ENCODE measurements at regions not wholly inside any gene's neighbourhood (a gene's known extent, or its start where the extent isn't known, plus 50 kb on each side); places are given as distances from the start of the nearest gene placed in this dataset.
"Not testable (repeated sequence)": the region's sequence is repeated elsewhere in the genome, so short reads cannot be mapped to it uniquely, and the experiment has no call there.

- DNase-seq (ENCODE audit: low read depth): no peak
- H3K4me3 ChIP-seq (ENCODE audit: low read depth, low read length): no peak overlapping the region
Measured at GRCh38 chr11:96506041-96506440, 116.2 kb downstream of the JRKL start.

DNA sequence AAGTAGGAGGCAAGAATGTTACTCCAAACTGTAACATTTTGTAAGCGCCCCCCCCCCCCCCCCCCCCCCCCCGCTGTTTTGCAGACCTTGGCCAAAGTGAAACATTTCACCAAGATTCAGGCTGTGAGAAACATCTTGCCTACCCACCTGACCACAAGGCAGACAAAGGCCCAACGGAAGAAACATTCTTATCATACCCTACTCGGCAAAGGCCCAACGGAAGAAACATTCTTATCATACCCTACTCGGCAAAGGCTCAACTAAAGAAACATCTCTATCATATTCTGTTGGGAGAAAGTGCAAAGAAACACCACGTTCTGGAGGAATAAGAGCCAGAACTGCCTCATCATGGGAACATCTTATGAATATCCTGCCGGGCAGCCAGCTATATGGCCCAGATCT lies 117.1 kb downstream of the JRKL start:
- no peak overlapping the region for H3K4me3 ChIP-seq (ENCODE audit: low read depth, low read length)
- DNase-seq (ENCODE audit: low read depth): no peak

GRCh38 chr11:96508861-96509260 lies 119.0 kb downstream of the JRKL start:
- DNase-seq (ENCODE audit: low read depth): no peak
- no peak overlapping the region for H3K4me3 ChIP-seq (ENCODE audit: low read depth, low read length)

DNA sequence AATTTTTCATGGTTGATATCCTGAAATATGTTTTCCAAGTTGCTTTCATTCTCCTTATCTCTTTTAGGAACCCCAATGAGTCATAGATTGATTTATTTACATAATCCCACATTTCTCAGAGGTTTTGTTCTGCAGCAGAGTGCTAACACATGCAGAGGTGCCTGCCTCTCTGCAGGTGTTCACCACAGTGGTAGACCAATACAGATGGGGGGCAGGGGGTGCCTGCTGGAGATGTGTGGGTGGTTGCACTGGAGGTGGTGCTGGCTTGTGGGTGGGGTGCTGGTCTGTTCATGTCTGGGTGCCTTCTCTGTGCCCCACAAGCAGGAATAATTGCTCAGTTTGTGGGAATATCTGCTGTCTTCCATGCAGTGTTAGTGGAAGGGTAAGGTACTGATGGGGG lies 131.1 kb downstream of the JRKL start:
- DNase-seq (ENCODE audit: low read depth): no peak

DNA sequence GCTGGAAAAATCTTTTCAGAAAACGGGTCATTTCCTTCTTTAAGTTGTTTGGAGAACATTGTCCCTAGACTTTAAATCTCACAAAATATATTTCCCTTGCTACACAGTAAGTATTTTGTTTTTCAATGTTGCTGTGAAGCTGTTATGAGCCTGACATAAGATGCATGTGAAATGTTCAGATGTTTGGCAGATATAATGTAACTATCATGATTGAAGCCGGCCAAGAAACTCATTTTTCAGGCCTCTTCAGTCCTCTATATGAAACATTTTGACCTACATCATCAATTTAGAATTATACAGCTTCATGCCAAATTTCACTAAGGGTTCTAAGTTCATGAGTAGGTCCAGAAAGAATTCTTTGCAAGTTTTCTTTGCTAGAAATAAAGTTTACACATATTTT lies 133.8 kb downstream of the JRKL start:
- DNase-seq (ENCODE audit: low read depth): no peak
- H3K4me3 ChIP-seq (ENCODE audit: low read depth, low read length): no peak overlapping the region

More for the DNA sequence above, 131.1 kb downstream of the JRKL start:
- no peak overlapping the region for H3K4me3 ChIP-seq (ENCODE audit: low read depth, low read length)

DNA sequence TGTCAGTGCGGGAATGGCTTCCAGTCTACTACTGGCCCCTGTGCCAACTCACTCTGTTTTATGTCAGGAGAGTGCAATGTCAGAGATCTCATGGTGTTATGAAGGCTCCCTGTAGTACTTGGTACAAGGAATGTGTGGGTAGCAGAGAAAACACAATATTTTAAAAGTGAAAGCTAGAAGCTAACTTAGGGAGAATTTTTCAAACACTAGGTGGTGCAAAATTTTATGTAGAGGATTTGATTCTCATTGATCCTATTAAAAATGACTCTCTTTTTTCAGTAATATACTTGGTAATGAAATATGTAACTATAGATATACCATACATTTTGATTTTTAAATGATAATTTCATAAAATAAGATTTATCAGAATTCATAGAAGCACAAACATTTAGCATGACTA lies 134.7 kb downstream of the JRKL start:
- DNase-seq (ENCODE audit: low read depth): no peak
- no peak overlapping the region for H3K4me3 ChIP-seq (ENCODE audit: low read depth, low read length)

GRCh38 chr11:96530473-96530872 lies 140.7 kb downstream of the JRKL start:
- no peak for DNase-seq (ENCODE audit: low read depth)
- no peak overlapping the region for H3K4me3 ChIP-seq (ENCODE audit: low read depth, low read length)

- H3K4me3 ChIP-seq (ENCODE audit: low read depth, low read length): no peak overlapping the region
- no peak for DNase-seq (ENCODE audit: low read depth)
Measured at GRCh38 chr11:96538104-96538503, 148.3 kb downstream of the JRKL start.

DNA sequence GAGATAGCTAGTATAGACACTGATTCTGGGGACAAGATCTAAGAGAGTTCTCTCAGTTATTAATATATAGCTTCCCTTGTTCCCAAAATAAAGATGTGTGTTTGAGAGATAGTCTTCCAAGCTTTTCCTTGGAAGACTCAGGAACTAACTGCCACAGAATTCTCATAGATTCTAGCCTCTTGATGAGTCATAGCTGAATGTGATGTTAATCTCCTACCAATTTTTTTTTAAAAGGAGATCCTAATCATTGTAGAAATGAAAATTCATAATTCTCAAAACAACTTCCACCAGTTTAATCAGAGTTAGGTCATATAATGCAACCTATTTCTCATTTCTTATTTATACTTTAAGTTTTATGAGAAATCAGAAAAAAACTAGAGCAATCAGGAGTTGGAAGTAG lies 148.8 kb downstream of the JRKL start:
- no peak for DNase-seq (ENCODE audit: low read depth)
- H3K4me3 ChIP-seq (ENCODE audit: low read depth, low read length): no peak overlapping the region

GRCh38 chr11:96540875-96541274 lies 151.1 kb downstream of the JRKL start:
- no peak for DNase-seq (ENCODE audit: low read depth)
- no peak overlapping the region for H3K4me3 ChIP-seq (ENCODE audit: low read depth, low read length)

DNA sequence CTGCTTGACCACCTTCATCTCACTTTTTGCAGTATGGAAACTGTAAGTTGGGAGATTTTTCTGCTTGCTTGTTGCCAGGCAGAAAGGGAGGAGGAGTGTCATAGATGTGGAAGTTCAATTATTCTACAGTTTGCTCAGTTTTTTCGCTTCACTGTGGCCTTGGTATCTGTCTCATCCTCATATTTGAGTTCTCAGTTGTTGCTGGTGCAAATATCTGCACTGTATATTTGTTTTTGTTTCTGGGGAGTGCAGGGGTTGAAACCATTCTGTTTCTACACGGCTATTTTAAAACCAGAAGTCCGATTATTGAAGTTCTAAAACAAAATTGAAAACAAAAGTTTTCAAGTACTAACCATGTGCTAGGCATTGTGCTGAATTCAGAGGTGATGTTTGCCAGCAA lies 153.4 kb downstream of the JRKL start:
- no peak for DNase-seq (ENCODE audit: low read depth)

GRCh38 chr11:96545192-96545591 lies 155.4 kb downstream of the JRKL start:
- DNase-seq (ENCODE audit: low read depth); H3K4me3 ChIP-seq (ENCODE audit: low read depth, low read length): not testable (repeated sequence)

More for the DNA sequence above, 153.4 kb downstream of the JRKL start:
- no peak overlapping the region for H3K4me3 ChIP-seq (ENCODE audit: low read depth, low read length)

GRCh38 chr11:96551136-96551535 lies 161.3 kb downstream of the JRKL start:
- no peak for DNase-seq (ENCODE audit: low read depth)
- H3K4me3 ChIP-seq (ENCODE audit: low read depth, low read length): no peak overlapping the region

- DNase-seq (ENCODE audit: low read depth): no peak
- no peak overlapping the region for H3K4me3 ChIP-seq (ENCODE audit: low read depth, low read length)
Measured at GRCh38 chr11:96554236-96554820, 164.5 kb downstream of the JRKL start.

DNA sequence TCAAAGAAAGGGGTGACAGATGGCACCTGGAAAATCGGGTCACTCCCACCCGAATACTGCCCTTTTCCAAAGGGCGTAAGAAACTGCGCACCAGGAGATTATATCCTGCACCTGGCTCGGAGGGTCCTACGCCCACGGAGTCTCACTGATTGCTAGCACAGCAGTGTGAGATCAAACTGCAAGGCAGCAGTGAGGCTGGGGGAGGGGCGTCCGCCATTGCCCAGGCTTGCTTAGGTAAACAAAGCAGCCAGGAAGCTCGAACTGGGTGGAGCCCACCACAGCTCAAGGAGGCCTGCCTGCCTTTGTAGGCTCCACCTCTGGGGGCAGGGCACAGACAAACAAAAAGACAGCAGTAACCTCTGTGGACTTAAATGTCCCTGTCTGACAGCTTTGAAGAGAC lies 166.0 kb downstream of the JRKL start:
- DNase-seq (ENCODE audit: low read depth); H3K4me3 ChIP-seq (ENCODE audit: low read depth, low read length): not testable (repeated sequence)

- DNase-seq (ENCODE audit: low read depth); H3K4me3 ChIP-seq (ENCODE audit: low read depth, low read length): not testable (repeated sequence)
Measured at GRCh38 chr11:96560727-96561126, 170.9 kb downstream of the JRKL start.

DNA sequence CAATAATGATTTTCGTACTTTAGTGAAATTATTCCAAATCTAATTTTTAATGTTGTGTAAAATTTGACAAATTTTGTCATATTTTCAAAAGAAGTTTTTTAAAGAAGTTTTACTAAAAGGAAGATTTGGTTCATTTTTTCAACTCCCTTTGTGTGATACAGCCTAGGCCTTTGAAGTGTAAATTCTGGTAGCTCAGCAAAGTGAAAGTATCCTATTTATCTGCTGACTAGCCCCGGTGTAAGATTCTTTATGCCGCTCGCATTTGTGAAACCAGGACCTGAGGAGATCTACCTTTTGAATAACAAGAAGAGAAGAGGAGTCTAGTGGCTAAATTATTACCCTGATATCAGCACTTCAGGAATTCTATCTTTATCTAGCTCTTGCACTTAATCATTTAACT lies 177.4 kb downstream of the JRKL start:
- no peak for DNase-seq (ENCODE audit: low read depth)
- no peak overlapping the region for H3K4me3 ChIP-seq (ENCODE audit: low read depth, low read length)

DNA sequence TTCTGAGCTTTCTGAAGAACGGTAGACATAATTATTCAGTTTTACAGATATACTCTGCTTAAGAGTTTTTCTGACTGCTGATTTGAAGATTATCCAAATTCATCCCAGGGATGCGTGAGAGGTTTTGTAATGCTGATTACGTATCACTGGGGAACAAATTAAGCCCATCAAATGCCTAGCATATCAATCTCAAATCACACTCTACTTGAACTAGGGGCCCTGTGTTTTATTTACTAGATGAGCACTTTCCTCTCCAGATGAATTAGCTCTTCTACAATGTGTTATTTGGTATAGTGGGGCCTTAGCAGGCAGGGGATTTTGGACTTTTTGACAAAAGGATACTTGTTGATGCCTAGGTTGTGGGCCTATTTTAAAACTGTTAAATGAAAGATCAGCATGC lies 177.9 kb downstream of the JRKL start:
- DNase-seq (ENCODE audit: low read depth): no peak
- no peak overlapping the region for H3K4me3 ChIP-seq (ENCODE audit: low read depth, low read length)

- DNase-seq (ENCODE audit: low read depth): no peak
- H3K4me3 ChIP-seq (ENCODE audit: low read depth, low read length): no peak overlapping the region
Measured at GRCh38 chr11:96576383-96576782, 186.6 kb downstream of the JRKL start.

- DNase-seq (ENCODE audit: low read depth): no peak
- H3K4me3 ChIP-seq (ENCODE audit: low read depth, low read length): no peak overlapping the region
Measured at GRCh38 chr11:96578379-96578778, 188.6 kb downstream of the JRKL start.

DNA sequence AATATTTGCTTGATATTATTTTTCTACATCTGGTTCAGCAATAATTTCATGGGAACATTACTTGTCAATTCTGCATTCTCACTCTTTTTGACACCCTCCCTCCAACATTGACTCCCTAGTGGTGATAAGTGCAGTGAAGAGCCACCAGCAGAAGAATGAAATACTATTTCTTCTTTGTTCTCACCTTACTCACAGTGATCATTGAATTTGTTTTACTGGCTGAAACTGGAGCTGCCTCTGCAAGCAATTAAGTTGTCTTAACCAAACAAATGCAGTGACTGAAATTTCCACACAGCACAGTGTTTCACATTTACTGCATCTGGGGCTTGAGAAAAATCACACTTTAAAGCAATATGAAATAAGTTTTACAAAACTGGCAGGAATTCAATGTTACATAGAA lies 189.8 kb downstream of the JRKL start:
- H3K4me3 ChIP-seq (ENCODE audit: low read depth, low read length): no peak overlapping the region
- no peak for DNase-seq (ENCODE audit: low read depth)

- no peak for DNase-seq (ENCODE audit: low read depth)
- H3K4me3 ChIP-seq (ENCODE audit: low read depth, low read length): no peak overlapping the region
Measured at GRCh38 chr11:96580476-96581040, 190.7 kb downstream of the JRKL start.
